AG08396 (cell line): ENCODE measurements at regions not wholly inside any gene's neighbourhood (a gene's known extent, or its start where the extent isn't known, plus 50 kb on each side); places are given as distances from the start of the nearest gene placed in this dataset.

Experiments
- DNase-seq: peaks from one replicate; pipeline ENCODE4 v3.0.0; 2012; ENCODE audit warnings: low spot score, mixed read lengths

GRCh38 chr2:158905341-158905740 lies 63.1 kb upstream of the TANC1 start:
- no peak for DNase-seq

GRCh38 chr2:158905784-158906183 lies 62.7 kb upstream of the TANC1 start:
- DNase-seq = no peak

- no peak for DNase-seq
Measured at GRCh38 chr2:158907926-158908456, 60.4 kb upstream of the TANC1 start.

GRCh38 chr2:158912112-158912511 lies 56.3 kb upstream of the TANC1 start:
- no peak for DNase-seq

- DNase-seq = no peak
Measured at GRCh38 chr2:158912765-158913164, 55.7 kb upstream of the TANC1 start.

- no peak for DNase-seq
Measured at GRCh38 chr2:158914066-158914465, 54.4 kb upstream of the TANC1 start.

- no peak for DNase-seq
Measured at GRCh38 chr2:158914731-158915130, 53.7 kb upstream of the TANC1 start.

- no peak for DNase-seq
Measured at GRCh38 chr2:158917121-158917520, 51.3 kb upstream of the TANC1 start.

GRCh38 chr2:158918452-158918851 lies 50.0 kb upstream of the TANC1 start:
- DNase-seq = no peak
